Activated naive CD8-positive, alpha-beta T cell treated with anti-CD3 and anti-CD28 coated beads, Interleukin-2, amount 10 ng/mL, durations not matched to agents 7 days and 5 days (primary cell): ENCODE measurements at regions not wholly inside any gene's neighbourhood (a gene's known extent, or its start where the extent isn't known, plus 50 kb on each side); places are given as distances from the start of the nearest gene placed in this dataset.

ENCODE experiments used
- ATAC-seq: fragments of 150-1000 bp; cut with Tn5 transposase; one replicate; pipeline ENCODE4 v1.10.0; 2021; ENCODE audit warnings: low read depth, moderate library complexity
- POLR2A ChIA-PET: fragments of 350-600 bp; sonication (Branson Sonifier 250); formaldehyde crosslinking; loops from one replicate; lab custom pipeline; 2021; ENCODE audit warnings: antibody characterized with exemption; lab: Charles Lee
- DNase-seq: peaks from one replicate; pipeline ENCODE4 v3.0.0; 2021
- H3K27ac Mint-ChIP-seq: one replicate; pipeline ENCODE4 v1.8.0; 2022; ENCODE audit warnings: mild to moderate bottlenecking, mixed read lengths
- H3K27me3 Mint-ChIP-seq: one replicate; pipeline ENCODE4 v1.8.0; 2022; ENCODE audit warnings: mild to moderate bottlenecking, moderate library complexity, mixed read lengths
- H3K36me3 Mint-ChIP-seq: one replicate; pipeline ENCODE4 v1.8.0; 2021; ENCODE audit warnings: mild to moderate bottlenecking, mixed read lengths
- H3K4me1 Mint-ChIP-seq: one replicate; pipeline ENCODE4 v1.8.0; 2021; ENCODE audit warnings: mixed read lengths
- H3K4me3 Mint-ChIP-seq: one replicate; pipeline ENCODE4 v1.8.0; 2022; ENCODE audit warnings: mild to moderate bottlenecking, moderate library complexity, mixed read lengths
- H3K9me3 Mint-ChIP-seq: one replicate; pipeline ENCODE4 v1.8.0; 2021; ENCODE audit warnings: mixed read lengths

GRCh38 chr20:37643400-37643799 lies 50.4 kb upstream of the CTNNBL1 start:
- Mint-ChIP-seq H3K36me3 (no peaks in the 10 kb centered on the region), H3K27ac (no peak overlapping the region), H3K4me1 (no peaks in the 10 kb centered on the region), H3K27me3 (peaks cover 39% of the 10 kb centered on the region), H3K9me3 (no peaks in the 10 kb centered on the region), H3K4me3 (no peak overlapping the region)
- DNase-seq (no peak), ATAC-seq (no peak)
- POLR2A ChIA-PET = no interaction called here

- no peak overlapping the region for H3K27ac Mint-ChIP-seq
- ATAC-seq (no peak), DNase-seq (no peak)
- H3K4me1 Mint-ChIP-seq = no peaks in the 10 kb centered on the region
- no peak overlapping the region for H3K4me3 Mint-ChIP-seq
- no peaks in the 10 kb centered on the region for H3K9me3 Mint-ChIP-seq
- POLR2A ChIA-PET = no interaction called here
- peaks cover 35% of the 10 kb centered on the region for H3K27me3 Mint-ChIP-seq
- H3K36me3 Mint-ChIP-seq = no peaks in the 10 kb centered on the region
Measured at GRCh38 chr20:37642246-37642645, 51.6 kb upstream of the CTNNBL1 start.

- Mint-ChIP-seq H3K4me3 (no peak overlapping the region), H3K9me3 (peaks cover 2% of the 10 kb centered on the region), H3K36me3 (no peaks in the 10 kb centered on the region), H3K4me1 (no peaks in the 10 kb centered on the region), H3K27ac (no peak overlapping the region), H3K27me3 (peaks cover 35% of the 10 kb centered on the region)
- no peak for ATAC-seq
- DNase-seq = no peak
- POLR2A ChIA-PET = no interaction called here
Measured at GRCh38 chr20:37640600-37641561, 52.9 kb upstream of the CTNNBL1 start.

GRCh38 chr20:37638527-37638926 lies 55.3 kb upstream of the CTNNBL1 start:
- H3K9me3 Mint-ChIP-seq = peaks cover 6% of the 10 kb centered on the region
- H3K36me3 Mint-ChIP-seq = no peaks in the 10 kb centered on the region
- no peak overlapping the region for H3K4me3 Mint-ChIP-seq
- peaks cover 28% of the 10 kb centered on the region for H3K27me3 Mint-ChIP-seq
- DNase-seq (no peak), ATAC-seq (no peak)
- H3K4me1 Mint-ChIP-seq = no peaks in the 10 kb centered on the region
- no peak overlapping the region for H3K27ac Mint-ChIP-seq
- POLR2A ChIA-PET = no interaction called here

GRCh38 chr20:37636977-37637376 lies 56.9 kb upstream of the CTNNBL1 start:
- DNase-seq = no peak
- Mint-ChIP-seq H3K27ac (no peak overlapping the region), H3K9me3 (peaks cover 6% of the 10 kb centered on the region), H3K4me1 (no peaks in the 10 kb centered on the region), H3K4me3 (no peak overlapping the region), H3K27me3 (peaks cover 25% of the 10 kb centered on the region), H3K36me3 (no peaks in the 10 kb centered on the region)
- ATAC-seq = no peak
- POLR2A ChIA-PET = no interaction called here

GRCh38 chr20:37636212-37636975 lies 57.4 kb upstream of the CTNNBL1 start:
- no peak overlapping the region for H3K27ac Mint-ChIP-seq

GRCh38 chr20:37630993-37631392 lies 62.8 kb upstream of the CTNNBL1 start:
- peaks cover 6% of the 10 kb centered on the region for H3K9me3 Mint-ChIP-seq
- no peaks in the 10 kb centered on the region for H3K36me3 Mint-ChIP-seq
- no peak for ATAC-seq
- POLR2A ChIA-PET = no interaction called here
- H3K4me1 Mint-ChIP-seq = no peaks in the 10 kb centered on the region
- peaks cover 15% of the 10 kb centered on the region for H3K27me3 Mint-ChIP-seq
- H3K27ac Mint-ChIP-seq = no peak overlapping the region
- no peak overlapping the region for H3K4me3 Mint-ChIP-seq
- DNase-seq = no peak

More at GRCh38 chr20:37636212-37636975, 57.4 kb upstream of the CTNNBL1 start:
- no peaks in the 10 kb centered on the region for H3K4me1 Mint-ChIP-seq
- DNase-seq = no peak
- no peak overlapping the region for H3K4me3 Mint-ChIP-seq
- ATAC-seq = no peak
- H3K36me3 Mint-ChIP-seq = no peaks in the 10 kb centered on the region
- POLR2A ChIA-PET = no interaction called here
- peaks cover 21% of the 10 kb centered on the region for H3K27me3 Mint-ChIP-seq
- peaks cover 6% of the 10 kb centered on the region for H3K9me3 Mint-ChIP-seq

GRCh38 chr20:37630166-37630565 lies 63.7 kb upstream of the CTNNBL1 start:
- H3K36me3 Mint-ChIP-seq = no peaks in the 10 kb centered on the region
- ATAC-seq (no peak), DNase-seq (no peak)
- H3K4me1 Mint-ChIP-seq = no peaks in the 10 kb centered on the region
- no peak overlapping the region for H3K4me3 Mint-ChIP-seq
- H3K27ac Mint-ChIP-seq = no peak overlapping the region
- H3K9me3 Mint-ChIP-seq = no peaks in the 10 kb centered on the region
- POLR2A ChIA-PET = no interaction called here
- H3K27me3 Mint-ChIP-seq = peaks cover 15% of the 10 kb centered on the region

GRCh38 chr20:37627767-37628130 lies 66.1 kb upstream of the CTNNBL1 start:
- Mint-ChIP-seq H3K4me1 (no peaks in the 10 kb centered on the region), H3K9me3 (no peaks in the 10 kb centered on the region), H3K27ac (no peak overlapping the region), H3K36me3 (no peaks in the 10 kb centered on the region), H3K27me3 (peaks cover 15% of the 10 kb centered on the region), H3K4me3 (no peak overlapping the region)
- ATAC-seq (no peak), DNase-seq (no peak)
- POLR2A ChIA-PET = no interaction called here

- H3K4me3 Mint-ChIP-seq = no peak overlapping the region
- POLR2A ChIA-PET = no interaction called here
- ATAC-seq (no peak), DNase-seq (peak; percentile 62)
- H3K9me3 Mint-ChIP-seq = no peaks in the 10 kb centered on the region
- H3K4me1 Mint-ChIP-seq = no peaks in the 10 kb centered on the region
- H3K27ac Mint-ChIP-seq = no peak overlapping the region
- H3K27me3 Mint-ChIP-seq = peaks cover 11% of the 10 kb centered on the region
- H3K36me3 Mint-ChIP-seq = no peaks in the 10 kb centered on the region
Measured at GRCh38 chr20:37627060-37627766, 66.6 kb upstream of the CTNNBL1 start.

GRCh38 chr20:37624963-37625362 lies 68.9 kb upstream of the CTNNBL1 start:
- ATAC-seq (no peak), DNase-seq (no peak)
- H3K4me3 Mint-ChIP-seq = no peak overlapping the region
- peaks cover 26% of the 10 kb centered on the region for H3K27me3 Mint-ChIP-seq
- no peak overlapping the region for H3K27ac Mint-ChIP-seq
- POLR2A ChIA-PET = no interaction called here
- H3K9me3 Mint-ChIP-seq = no peaks in the 10 kb centered on the region
- H3K36me3 Mint-ChIP-seq = no peaks in the 10 kb centered on the region
- no peaks in the 10 kb centered on the region for H3K4me1 Mint-ChIP-seq

- no peak for ATAC-seq
- Mint-ChIP-seq H3K36me3 (no peaks in the 10 kb centered on the region), H3K4me1 (no peaks in the 10 kb centered on the region), H3K4me3 (no peak overlapping the region), H3K27ac (no peak overlapping the region), H3K9me3 (no peaks in the 10 kb centered on the region), H3K27me3 (peaks cover 28% of the 10 kb centered on the region)
- DNase-seq = no peak
- POLR2A ChIA-PET = no interaction called here
Measured at GRCh38 chr20:37622728-37623127, 71.1 kb upstream of the CTNNBL1 start.

GRCh38 chr20:37619496-37619895 lies 74.3 kb upstream of the CTNNBL1 start:
- Mint-ChIP-seq H3K9me3 (no peaks in the 10 kb centered on the region), H3K27ac (no peak overlapping the region), H3K4me1 (no peaks in the 10 kb centered on the region), H3K4me3 (no peak overlapping the region), H3K36me3 (no peaks in the 10 kb centered on the region), H3K27me3 (peaks cover 32% of the 10 kb centered on the region)
- DNase-seq = no peak
- POLR2A ChIA-PET = no interaction called here
- no peak for ATAC-seq
